Activated CD8-positive, alpha-beta memory T cell treated with anti-CD3 and anti-CD28 coated beads for 1 hour (primary cell): ENCODE measurements at regions not wholly inside any gene's neighbourhood (a gene's known extent, or its start where the extent isn't known, plus 50 kb on each side); places are given as distances from the start of the nearest gene placed in this dataset.

ENCODE experiments used
- DNase-seq, 2 donors: peaks; one replicate each; pipeline ENCODE4 v3.0.0-alpha.2; 2020; ENCODE audit warnings: low read depth in 1 of 2; ENCODE audit errors: extremely low read depth in 1 of 2

- DNase-seq = no peak
These were observed 426.2 kb downstream of the RIT2 start for GRCh38 chr18:42689310-42689709.
